Psoas muscle (tissue), 7 donors: ENCODE measurements at regions not wholly inside any gene's neighbourhood (a gene's known extent, or its start where the extent isn't known, plus 50 kb on each side); places are given as distances from the start of the nearest gene placed in this dataset.

Experiments used
- ATAC-seq, 4 donors: fragments of 200-7000 bp; cut with Tn5 transposase; one replicate each; pipeline ENCODE4 v1.9.1; 2020; ENCODE audit warnings: moderate library complexity in 3 of 4, mild to moderate bottlenecking in 2 of 4
- DNase-seq, 2 donors: peaks; one replicate each; pipeline ENCODE4 v3.0.0-alpha.2; 2020
- H3K27ac ChIP-seq: fragments of 200-600 bp; one replicate; pipeline ENCODE4 v1.8.0; 2022
- H3K27me3 ChIP-seq, 3 donors: fragments of 200-600 bp in 1 of 3; one replicate each; pipeline versions ENCODE4 v1.6.1 to v1.8.0; 2013 to 2022; ENCODE audit warnings: low read length in 2 of 3, mild to moderate bottlenecking in 2 of 3, moderate library complexity in 1 of 3; ENCODE audit not compliant: insufficient read depth in 3 of 3
- H3K36me3 ChIP-seq, 2 donors: fragments of 200-600 bp in 1 of 2; one replicate each; pipeline versions ENCODE4 v1.6.1 to v1.8.0; 2013 to 2022; ENCODE audit warnings: low read depth in 1 of 2, mild to moderate bottlenecking in 1 of 2, moderate library complexity in 1 of 2; ENCODE audit not compliant: insufficient read depth in 1 of 2
- H3K4me1 ChIP-seq: fragments of 200-600 bp; one replicate; pipeline ENCODE4 v1.8.0; 2022
- H3K4me3 ChIP-seq: fragments of 200-600 bp; one replicate; pipeline ENCODE4 v1.8.0; 2022; ENCODE audit warnings: mild to moderate bottlenecking
- H3K9me3 ChIP-seq: fragments of 200-600 bp; one replicate; pipeline ENCODE4 v1.8.0; 2022
- WGBS, 3 donors: extraction: QIAGEN DNeasy Blood & Tissue Kit; methylation state at CpG; one replicate each; pipeline versions ENCODE4 v1.1.6 to v1.1.7; 2013; 5-methylcytosine and 5-hydroxymethylcytosine counted together
- intact Hi-C, 2 donors: fragments of 100-400 bp; cut with DNase I; formaldehyde crosslinking; loops; one replicate each; pipeline versions ENCODE4 v1.11.0 to v1.14.2; 2022
- TF ChIP-seq, protein P1 (sequence below): fragments of 200-600 bp; IDR thresholded peaks from one replicate; pipeline ENCODE4 v1.8.0; 2022; ENCODE audit warnings: antibody characterized with exemption
- donor health status: healthy with polysubstance abuse.
- donor health status: DM: no; HTN: no; CAD: no; lungs with moderate emphysema.
- donor health status: Bipolar disorder and iron deficiency.
- donor health status: healthy.
- donor health status: DM: yes; HTN: yes; CAD: no.
- donor health status: DM: no; HTN: no; CAD: no.
- donor health status: DM: yes; HTN: yes; CAD: no.

DNA sequence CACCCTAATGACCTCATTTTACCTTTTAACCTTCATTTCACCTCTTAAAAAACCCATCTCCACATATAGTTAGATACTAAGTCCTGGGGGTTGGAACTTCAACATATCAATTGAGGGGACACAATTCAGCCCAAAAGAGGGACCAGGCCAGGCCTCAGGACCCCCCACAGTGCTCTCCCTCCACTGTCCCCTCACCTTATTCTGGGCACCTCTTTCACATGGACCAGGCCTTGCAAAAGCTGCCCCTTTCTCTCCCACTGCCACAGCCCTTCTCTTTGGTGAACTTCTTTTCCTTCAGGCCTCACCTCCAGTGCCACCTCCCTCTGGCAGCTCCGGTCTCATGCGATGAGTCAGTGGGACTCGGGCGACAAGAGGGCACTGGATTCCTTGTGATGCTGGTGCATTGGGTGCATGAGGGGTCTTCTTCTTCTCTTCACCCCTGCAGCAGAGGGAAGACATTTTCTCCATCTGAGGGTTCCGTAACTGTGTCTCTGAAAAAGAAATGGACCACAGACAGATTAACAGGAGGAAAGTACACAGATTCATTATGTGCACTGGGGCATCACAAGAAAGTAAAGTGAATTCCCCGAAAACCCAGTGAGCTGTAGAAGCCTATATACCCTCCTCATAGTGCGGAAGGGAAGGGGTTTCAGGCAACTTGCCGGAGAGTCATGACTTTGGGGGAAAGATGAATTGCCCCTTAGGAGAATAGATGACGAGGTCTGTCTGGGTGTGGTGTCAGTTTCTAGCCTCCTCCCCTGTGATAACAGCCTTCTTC lies 288.7 kb upstream of the IGFBP3 start:
- 85 to 97% (median 94%) methylated on average over 9 of the region's 9 CpGs for WGBS, 3 donors
- intact Hi-C loops: no loop called here

DNA sequence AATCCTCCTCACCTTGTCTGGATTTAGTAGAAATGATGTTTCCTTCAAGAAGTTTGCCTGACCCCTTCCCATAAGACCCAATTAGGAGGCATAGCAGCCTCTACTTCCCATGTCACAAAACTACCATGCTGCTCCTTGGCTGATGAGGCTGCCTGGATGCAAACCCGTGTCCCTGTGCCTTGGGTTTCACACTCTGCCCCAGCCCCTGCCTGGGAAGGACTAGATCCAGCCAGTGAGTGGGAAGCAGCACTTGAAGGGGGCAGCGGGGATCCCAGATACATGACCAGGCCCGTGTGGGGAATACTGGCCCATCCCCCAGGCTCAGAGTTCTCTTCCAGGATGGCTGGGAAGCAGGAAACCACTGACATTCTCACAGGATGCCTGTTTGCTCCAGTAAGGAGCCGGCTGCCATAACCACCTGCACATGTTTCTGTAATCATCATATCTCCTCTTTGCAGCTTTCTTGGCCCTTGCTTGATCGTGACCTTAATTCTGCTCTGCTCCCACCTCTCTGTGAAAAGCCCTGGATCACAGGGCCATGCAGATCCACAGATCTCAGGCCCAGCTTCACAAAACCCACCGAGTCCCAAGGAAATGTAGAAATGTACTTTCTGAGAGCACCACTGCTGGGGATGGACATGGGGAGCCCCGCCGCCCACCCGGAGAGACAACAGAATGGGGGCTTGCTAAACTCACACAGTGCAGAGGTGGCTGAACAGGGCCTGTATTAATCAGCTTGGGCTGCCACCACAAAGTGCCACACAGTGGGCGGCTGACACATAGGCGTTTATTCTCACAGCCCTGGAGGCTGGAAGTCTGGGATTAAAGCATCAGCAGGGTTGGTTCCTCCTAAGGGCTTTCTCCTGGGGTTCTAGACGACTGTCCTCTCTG lies 287.8 kb upstream of the IGFBP3 start:
- Histone ChIP-seq H3K4me1 (no peaks in the 10 kb centered on the region), H3K9me3 (no peaks in the 10 kb centered on the region), H3K4me3 (no peak overlapping the region), H3K27me3 (no peaks in the 10 kb centered on the region), H3K27ac (no peak overlapping the region), H3K36me3 (no peaks in the 10 kb centered on the region)
- 65 to 69% (median 68%) methylated on average over 12 of the region's 12 CpGs for WGBS, 3 donors
- intact Hi-C loops: no loop called here
- DNase-seq: no peak
- TF ChIP-seq, protein P1, sequence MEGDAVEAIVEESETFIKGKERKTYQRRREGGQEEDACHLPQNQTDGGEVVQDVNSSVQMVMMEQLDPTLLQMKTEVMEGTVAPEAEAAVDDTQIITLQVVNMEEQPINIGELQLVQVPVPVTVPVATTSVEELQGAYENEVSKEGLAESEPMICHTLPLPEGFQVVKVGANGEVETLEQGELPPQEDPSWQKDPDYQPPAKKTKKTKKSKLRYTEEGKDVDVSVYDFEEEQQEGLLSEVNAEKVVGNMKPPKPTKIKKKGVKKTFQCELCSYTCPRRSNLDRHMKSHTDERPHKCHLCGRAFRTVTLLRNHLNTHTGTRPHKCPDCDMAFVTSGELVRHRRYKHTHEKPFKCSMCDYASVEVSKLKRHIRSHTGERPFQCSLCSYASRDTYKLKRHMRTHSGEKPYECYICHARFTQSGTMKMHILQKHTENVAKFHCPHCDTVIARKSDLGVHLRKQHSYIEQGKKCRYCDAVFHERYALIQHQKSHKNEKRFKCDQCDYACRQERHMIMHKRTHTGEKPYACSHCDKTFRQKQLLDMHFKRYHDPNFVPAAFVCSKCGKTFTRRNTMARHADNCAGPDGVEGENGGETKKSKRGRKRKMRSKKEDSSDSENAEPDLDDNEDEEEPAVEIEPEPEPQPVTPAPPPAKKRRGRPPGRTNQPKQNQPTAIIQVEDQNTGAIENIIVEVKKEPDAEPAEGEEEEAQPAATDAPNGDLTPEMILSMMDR: no peak
- no peak for ATAC-seq

More for the DNA sequence above, 288.7 kb upstream of the IGFBP3 start:
- TF ChIP-seq, protein P1: no peak
- Histone ChIP-seq H3K4me1 (no peaks in the 10 kb centered on the region), H3K4me3 (no peak overlapping the region), H3K9me3 (no peaks in the 10 kb centered on the region), H3K27me3 (no peaks in the 10 kb centered on the region), H3K36me3 (no peaks in the 10 kb centered on the region), H3K27ac (no peak overlapping the region)
- DNase-seq (no peak), ATAC-seq (no peak)

DNA sequence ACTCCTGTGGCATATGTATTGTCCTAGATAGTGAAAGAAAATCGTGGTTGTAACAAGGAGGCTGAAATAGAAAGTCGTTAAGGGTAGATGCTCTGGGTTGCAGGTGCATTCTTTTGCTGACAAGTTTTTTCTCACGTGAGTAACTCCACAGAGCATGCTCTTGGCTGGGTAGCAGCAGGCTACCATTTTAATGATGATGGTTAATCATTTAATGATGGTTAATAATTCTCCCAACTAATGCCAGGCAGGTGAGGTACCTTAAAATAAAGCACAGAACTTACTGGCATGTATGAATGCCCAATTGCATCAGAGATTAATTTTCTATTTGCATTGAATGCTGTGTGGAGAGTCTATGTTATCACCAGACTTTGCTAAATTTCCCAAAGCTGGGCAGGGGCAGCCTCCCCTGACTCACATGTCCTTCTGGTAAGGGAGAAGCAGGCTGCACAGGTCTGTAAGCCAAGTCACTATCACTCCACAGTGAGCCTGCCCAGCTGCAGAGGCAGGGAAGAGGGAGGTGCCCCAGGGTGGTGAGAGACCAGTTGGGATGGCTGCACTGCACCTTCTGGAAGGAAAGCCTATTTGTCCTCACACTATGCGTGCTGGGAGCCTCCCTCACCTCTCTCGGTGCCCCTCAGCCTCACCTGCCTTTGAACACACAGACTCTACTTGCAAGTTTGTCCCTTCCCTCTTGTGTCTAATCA lies 287.0 kb upstream of the IGFBP3 start:
- intact Hi-C loops: no loop called here
- Histone ChIP-seq H3K4me1 (no peaks in the 10 kb centered on the region), H3K27ac (no peak overlapping the region), H3K27me3 (no peaks in the 10 kb centered on the region), H3K4me3 (no peak overlapping the region), H3K9me3 (no peaks in the 10 kb centered on the region), H3K36me3 (no peaks in the 10 kb centered on the region)
- DNase-seq (no peak), ATAC-seq (no peak)
- TF ChIP-seq, protein P1: no peak
- 74 to 81% (median 77%) methylated on average over 5 of the region's 5 CpGs for WGBS, 3 donors

DNA sequence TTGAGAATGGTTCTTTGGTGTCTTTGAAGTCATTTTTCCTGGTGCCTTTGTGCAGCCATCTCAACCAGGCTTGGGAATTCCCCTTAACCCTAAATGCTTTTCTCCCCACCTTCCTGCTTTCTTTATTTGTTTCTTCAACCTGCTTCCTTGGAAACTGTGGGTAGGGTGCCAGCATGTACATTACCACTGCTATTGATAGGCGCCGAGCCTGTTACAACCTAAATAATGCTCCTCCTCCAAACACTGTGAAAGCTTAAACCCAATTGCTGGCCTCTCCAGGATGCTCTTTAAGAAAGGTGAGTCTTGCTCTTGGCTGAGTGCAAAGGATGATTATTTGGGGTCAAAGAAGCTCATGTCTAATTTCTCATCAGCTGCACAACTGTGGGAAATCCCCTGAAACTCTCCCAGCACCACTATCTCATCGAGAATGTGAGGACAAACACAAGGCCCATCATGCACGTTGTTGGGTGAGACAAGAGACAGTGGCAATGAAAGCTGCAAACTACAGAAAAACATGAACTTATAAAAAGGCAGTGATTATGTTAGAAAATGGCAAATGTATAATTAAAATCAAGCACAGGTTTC lies 285.5 kb upstream of the IGFBP3 start:
- intact Hi-C loops: no loop called here
- Histone ChIP-seq H3K36me3 (no peaks in the 10 kb centered on the region), H3K4me3 (no peak overlapping the region), H3K27ac (no peak overlapping the region), H3K9me3 (no peaks in the 10 kb centered on the region), H3K27me3 (no peaks in the 10 kb centered on the region), H3K4me1 (no peaks in the 10 kb centered on the region)
- WGBS, 3 donors: 58 to 59% (median 58%) methylated on average over 4 of the region's 4 CpGs
- DNase-seq (no peak), ATAC-seq (no peak)
- TF ChIP-seq, protein P1: no peak
